ENCODE measurements at regions not wholly inside any gene's neighbourhood (a gene's known extent, or its start where the extent isn't known, plus 50 kb on each side); places are given as distances from the start of the nearest gene placed in this dataset.

- DNase-seq, result no peak
Measured at GRCh38 chr9:117945286-117945685, 241.1 kb downstream of the TLR4 start.

- DNase-seq, result no peak
Measured at GRCh38 chr9:117951127-117951526, 246.9 kb downstream of the TLR4 start.

GRCh38 chr9:117952581-117952980 lies 248.4 kb downstream of the TLR4 start:
- no peak for DNase-seq

GRCh38 chr9:117957267-117957666 lies 253.1 kb downstream of the TLR4 start:
- no peak for DNase-seq

GRCh38 chr9:117958726-117959125 lies 254.5 kb downstream of the TLR4 start:
- DNase-seq, result no peak

GRCh38 chr9:117963493-117964090 lies 259.4 kb downstream of the TLR4 start:
- DNase-seq, result no peak

- DNase-seq, result no peak
Measured at GRCh38 chr9:117970276-117971050, 266.3 kb downstream of the TLR4 start.

GRCh38 chr9:117974108-117974507 lies 269.9 kb downstream of the TLR4 start:
- DNase-seq, result no peak

- DNase-seq, result no peak
Measured at GRCh38 chr9:117979914-117980313, 275.7 kb downstream of the TLR4 start.

- DNase-seq, result no peak
Measured at GRCh38 chr9:117987945-117988344, 283.7 kb downstream of the TLR4 start.

- no peak for DNase-seq
Measured at GRCh38 chr9:117992006-117992405, 287.8 kb downstream of the TLR4 start.

GRCh38 chr9:118000581-118000980 lies 296.4 kb downstream of the TLR4 start:
- DNase-seq, result no peak

- DNase-seq, result no peak
Measured at GRCh38 chr9:118003240-118003639, 299.0 kb downstream of the TLR4 start.

- no peak for DNase-seq
Measured at GRCh38 chr9:118008246-118008645, 304.0 kb downstream of the TLR4 start.

GRCh38 chr9:118009614-118010013 lies 305.4 kb downstream of the TLR4 start:
- DNase-seq, result no peak

GRCh38 chr9:118017607-118018122 lies 313.5 kb downstream of the TLR4 start:
- DNase-seq, result no peak

GRCh38 chr9:118023644-118024043 lies 319.4 kb downstream of the TLR4 start:
- no peak for DNase-seq

- no peak for DNase-seq
Measured at GRCh38 chr9:118028225-118028624, 324.0 kb downstream of the TLR4 start.

- DNase-seq, result no peak
Measured at GRCh38 chr9:118029425-118029824, 325.2 kb downstream of the TLR4 start.

- DNase-seq, result no peak
Measured at GRCh38 chr9:118034701-118035100, 330.5 kb downstream of the TLR4 start.

GRCh38 chr9:118038713-118039112 lies 334.5 kb downstream of the TLR4 start:
- no peak for DNase-seq

GRCh38 chr9:118058227-118058626 lies 354.0 kb downstream of the TLR4 start:
- DNase-seq, result no peak

- DNase-seq, result no peak
Measured at GRCh38 chr9:118059484-118060278, 355.5 kb downstream of the TLR4 start.

- no peak for DNase-seq
Measured at GRCh38 chr9:118083161-118083560, 379.0 kb downstream of the TLR4 start.
